Mucosa of descending colon (tissue), 3 donors: ENCODE measurements at regions not wholly inside any gene's neighbourhood (a gene's known extent, or its start where the extent isn't known, plus 50 kb on each side); places are given as distances from the start of the nearest gene placed in this dataset.

Experiments used
- ATAC-seq: fragments of 200-7000 bp; cut with Tn5 transposase; one replicate; pipeline ENCODE4 v1.9.1; 2020; ENCODE audit warnings: mild to moderate bottlenecking, moderate library complexity
- DNase-seq, 3 donors: peaks; one replicate each; pipeline ENCODE4 v3.0.0-alpha.2; 2020
- H3K36me3 ChIP-seq: fragments of 200-600 bp; one replicate; pipeline ENCODE4 v1.8.0; 2021; ENCODE audit warnings: low read depth, mild to moderate bottlenecking
- H3K4me1 ChIP-seq: fragments of 200-600 bp; one replicate; pipeline ENCODE4 v1.8.0; 2021; ENCODE audit warnings: low read depth, mild to moderate bottlenecking
- H3K4me3 ChIP-seq: fragments of 200-600 bp; one replicate; pipeline ENCODE4 v1.8.0; 2021; ENCODE audit warnings: mild to moderate bottlenecking
- H3K9me3 ChIP-seq: fragments of 200-600 bp; one replicate; pipeline ENCODE4 v1.8.0; 2021; ENCODE audit warnings: mild to moderate bottlenecking
- CTCF ChIP-seq: fragments of 200-600 bp; IDR thresholded peaks from one replicate; pipeline ENCODE4 v1.8.0; 2022; ENCODE audit warnings: antibody characterized with exemption, mild to moderate bottlenecking
- intact Hi-C, 2 donors: fragments of 100-400 bp; cut with DNase I in 1 of 2; cut with micrococcal nuclease in 1 of 2; formaldehyde crosslinking; loops; one replicate each; pipeline versions ENCODE4 v1.11.0 to v1.11.1; 2022; cut with DNase I, micrococcal nuclease
- donor health status: DM: no; HTN: no; CAD: no; lungs with moderate emphysema.
- donor health status: DM: no; HTN: no; CAD: no.
- donor health status: DM: no; HTN: yes; CAD: no.

DNA sequence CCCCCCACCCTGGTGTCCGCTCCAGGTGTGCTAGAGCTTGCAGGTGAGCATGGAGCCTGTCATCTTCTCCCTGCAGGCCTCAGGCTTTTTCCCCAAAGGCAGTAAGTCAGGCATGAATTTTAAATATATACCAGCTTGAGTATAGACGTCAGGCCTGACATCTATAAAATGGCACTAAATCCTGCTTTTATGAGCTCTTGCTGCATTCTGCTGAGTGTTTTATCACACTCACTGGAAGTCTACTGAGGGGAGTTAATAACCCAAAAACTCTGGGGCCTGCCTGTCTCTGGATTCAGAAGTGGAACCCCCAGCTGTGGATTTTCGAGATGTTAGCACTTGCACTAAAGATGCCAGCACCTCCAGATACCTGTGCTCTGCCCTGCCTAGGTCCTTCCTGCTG, 133.4 kb upstream of the TOP1 start:
- DNase-seq (no peak), ATAC-seq (no peak)
- Histone ChIP-seq H3K4me3 (no peak overlapping the region), H3K9me3 (no peaks in the 10 kb centered on the region), H3K36me3 (no peaks in the 10 kb centered on the region), H3K4me1 (no peaks in the 10 kb centered on the region)
- intact Hi-C loops: no loop called here
- TF ChIP-seq CTCF: no peak

DNA sequence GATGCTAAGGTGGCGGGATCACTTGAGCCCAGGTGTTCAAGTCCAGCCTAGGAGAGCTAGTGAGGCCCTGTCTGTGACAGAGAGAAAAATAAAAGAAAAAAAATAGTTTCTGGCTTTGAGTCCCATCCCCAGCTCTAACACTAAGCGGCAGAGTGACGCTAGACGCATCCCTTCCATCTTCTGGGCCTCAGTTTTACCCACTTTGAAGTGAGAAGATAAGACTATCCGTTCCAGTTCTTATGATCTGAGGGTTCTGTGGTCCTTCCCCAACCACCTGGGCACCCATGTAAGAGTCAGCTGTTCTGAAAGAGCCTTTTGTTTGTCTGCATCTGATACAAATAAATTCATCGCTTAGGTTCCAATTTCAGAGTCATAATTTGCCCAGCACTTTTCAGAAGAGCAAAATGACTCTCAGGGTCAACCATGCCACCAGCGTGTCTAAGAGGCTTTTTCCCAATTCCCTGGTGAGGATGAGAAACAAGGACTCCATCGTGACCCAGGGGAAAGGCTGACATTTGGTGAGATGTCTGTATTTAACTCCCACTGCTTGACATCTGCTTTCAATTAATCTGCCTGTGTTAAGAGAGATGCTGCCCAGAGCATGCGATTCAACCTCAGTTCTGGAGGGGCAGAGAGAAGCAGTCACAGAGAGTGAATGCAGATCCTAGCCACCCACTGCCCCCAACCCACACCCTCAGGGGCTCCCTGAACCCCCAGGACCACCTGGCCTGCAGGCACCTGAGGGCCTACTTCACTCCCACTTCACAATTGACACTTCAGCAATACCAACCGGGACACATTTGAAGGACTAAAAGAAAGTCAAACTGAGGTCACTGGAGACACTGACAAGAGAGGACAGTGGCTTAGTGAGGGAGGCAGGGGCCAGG, 131.6 kb upstream of the TOP1 start:
- H3K36me3 ChIP-seq: no peaks in the 10 kb centered on the region
- no peak for DNase-seq
- intact Hi-C loops: no loop called here
- H3K9me3 ChIP-seq: no peaks in the 10 kb centered on the region
- no peaks in the 10 kb centered on the region for H3K4me1 ChIP-seq
- ATAC-seq: no peak
- TF ChIP-seq CTCF: no peak
- H3K4me3 ChIP-seq: no peak overlapping the region

GRCh38 chr20:40899344-40899743, 129.3 kb upstream of the TOP1 start:
- TF ChIP-seq CTCF: no peak
- H3K4me3 ChIP-seq: no peak overlapping the region
- DNase-seq: no peak
- ATAC-seq: no peak
- no peaks in the 10 kb centered on the region for H3K36me3 ChIP-seq
- H3K4me1 ChIP-seq: no peaks in the 10 kb centered on the region
- H3K9me3 ChIP-seq: no peaks in the 10 kb centered on the region
- intact Hi-C loops: no loop called here

- no peak for ATAC-seq
- intact Hi-C loops: no loop called here
- no peak for DNase-seq
- TF ChIP-seq CTCF: no peak
- Histone ChIP-seq H3K9me3 (no peaks in the 10 kb centered on the region), H3K4me1 (no peaks in the 10 kb centered on the region), H3K4me3 (no peak overlapping the region), H3K36me3 (no peaks in the 10 kb centered on the region)
Observed at GRCh38 chr20:40900666-40901215, 127.9 kb upstream of the TOP1 start.

DNA sequence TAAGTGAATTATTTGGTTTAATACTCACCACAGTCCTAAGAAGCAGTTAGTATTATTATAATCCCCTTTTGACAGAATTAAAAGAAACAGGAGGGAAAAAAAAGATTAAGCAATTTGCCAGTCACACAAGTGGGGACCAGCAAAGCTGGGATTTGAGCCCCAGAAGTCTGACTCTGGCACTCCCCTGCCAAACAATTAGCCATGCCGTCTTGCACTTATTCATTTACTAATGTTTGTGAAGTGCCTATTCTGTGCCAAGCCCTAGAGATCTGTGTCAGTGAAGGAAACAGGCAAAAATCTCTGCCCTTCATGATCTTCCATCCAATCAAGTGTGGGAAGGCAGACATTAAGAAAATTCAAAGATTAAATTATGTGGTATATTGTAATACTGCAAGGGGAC, 126.0 kb upstream of the TOP1 start:
- intact Hi-C loops: no loop called here
- H3K9me3 ChIP-seq: no peaks in the 10 kb centered on the region

More for the DNA sequence above, 126.0 kb upstream of the TOP1 start:
- DNase-seq (no peak), ATAC-seq (no peak)
- Histone ChIP-seq H3K36me3 (no peaks in the 10 kb centered on the region), H3K4me1 (no peaks in the 10 kb centered on the region), H3K4me3 (no peak overlapping the region)
- TF ChIP-seq CTCF: no peak
